Mammary epithelial cell (primary cell): ENCODE measurements at regions not wholly inside any gene's neighbourhood (a gene's known extent, or its start where the extent isn't known, plus 50 kb on each side); places are given as distances from the start of the nearest gene placed in this dataset.

Experiments
- EZH2 ChIP-seq: IDR thresholded peaks from 2 replicates; pipeline ENCODE4 v1.6.1; 2012; ENCODE audit warnings: low read length, inconsistent platforms, borderline replicate concordance
- TF ChIP-seq, protein P1 (sequence below), 2 donors: IDR thresholded peaks in 1 of 2; conservative IDR thresholded peaks in 1 of 2; 2 replicates each; pipeline ENCODE4 v1.5.1; 2011 to 2012; ENCODE audit warnings: inconsistent platforms in 2 of 2, low read length in 2 of 2, mild to moderate bottlenecking in 2 of 2, control low read depth in 1 of 2, low read depth in 1 of 2; ENCODE audit not compliant: insufficient read depth in 1 of 2; ENCODE audit errors: extremely low read depth in 1 of 2

DNA sequence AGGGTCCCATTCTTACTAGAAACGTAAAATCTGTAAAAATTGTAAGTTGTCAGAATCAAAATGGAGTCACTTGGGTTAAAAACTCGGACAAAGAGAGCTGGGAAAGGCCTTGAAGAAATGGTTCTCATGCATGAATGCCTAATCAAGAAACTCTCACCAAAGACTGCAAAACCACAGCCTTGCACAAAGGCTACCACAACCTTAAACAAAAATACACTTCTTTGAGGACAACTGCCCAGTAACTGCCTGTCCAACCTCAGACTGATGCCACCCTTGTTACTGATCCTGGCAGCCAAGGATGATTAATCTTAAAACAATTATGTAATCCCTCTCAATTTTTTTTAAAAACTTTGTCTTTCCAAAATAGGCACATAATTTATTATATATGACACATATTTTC is 299.3 kb downstream of the CCDC85A start:
- TF ChIP-seq, protein P1, sequence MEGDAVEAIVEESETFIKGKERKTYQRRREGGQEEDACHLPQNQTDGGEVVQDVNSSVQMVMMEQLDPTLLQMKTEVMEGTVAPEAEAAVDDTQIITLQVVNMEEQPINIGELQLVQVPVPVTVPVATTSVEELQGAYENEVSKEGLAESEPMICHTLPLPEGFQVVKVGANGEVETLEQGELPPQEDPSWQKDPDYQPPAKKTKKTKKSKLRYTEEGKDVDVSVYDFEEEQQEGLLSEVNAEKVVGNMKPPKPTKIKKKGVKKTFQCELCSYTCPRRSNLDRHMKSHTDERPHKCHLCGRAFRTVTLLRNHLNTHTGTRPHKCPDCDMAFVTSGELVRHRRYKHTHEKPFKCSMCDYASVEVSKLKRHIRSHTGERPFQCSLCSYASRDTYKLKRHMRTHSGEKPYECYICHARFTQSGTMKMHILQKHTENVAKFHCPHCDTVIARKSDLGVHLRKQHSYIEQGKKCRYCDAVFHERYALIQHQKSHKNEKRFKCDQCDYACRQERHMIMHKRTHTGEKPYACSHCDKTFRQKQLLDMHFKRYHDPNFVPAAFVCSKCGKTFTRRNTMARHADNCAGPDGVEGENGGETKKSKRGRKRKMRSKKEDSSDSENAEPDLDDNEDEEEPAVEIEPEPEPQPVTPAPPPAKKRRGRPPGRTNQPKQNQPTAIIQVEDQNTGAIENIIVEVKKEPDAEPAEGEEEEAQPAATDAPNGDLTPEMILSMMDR (conservative IDR thresholded peaks at IDR 0.05 in 1 of 2, IDR thresholded peaks at IDR 0.05 in 1 of 2; ENCODE audit: extremely low read depth in 1 of 2, insufficient read depth in 1 of 2, low read depth in 1 of 2, low read length in 2 of 2), result no peak
- TF ChIP-seq EZH2, result no peak
